NCI-H226 (cell line): ENCODE measurements at regions not wholly inside any gene's neighbourhood (a gene's known extent, or its start where the extent isn't known, plus 50 kb on each side); places are given as distances from the start of the nearest gene placed in this dataset.

Source experiments
- DNase-seq: peaks from one replicate; pipeline ENCODE4 v3.0.0-alpha.2; 2015

DNA sequence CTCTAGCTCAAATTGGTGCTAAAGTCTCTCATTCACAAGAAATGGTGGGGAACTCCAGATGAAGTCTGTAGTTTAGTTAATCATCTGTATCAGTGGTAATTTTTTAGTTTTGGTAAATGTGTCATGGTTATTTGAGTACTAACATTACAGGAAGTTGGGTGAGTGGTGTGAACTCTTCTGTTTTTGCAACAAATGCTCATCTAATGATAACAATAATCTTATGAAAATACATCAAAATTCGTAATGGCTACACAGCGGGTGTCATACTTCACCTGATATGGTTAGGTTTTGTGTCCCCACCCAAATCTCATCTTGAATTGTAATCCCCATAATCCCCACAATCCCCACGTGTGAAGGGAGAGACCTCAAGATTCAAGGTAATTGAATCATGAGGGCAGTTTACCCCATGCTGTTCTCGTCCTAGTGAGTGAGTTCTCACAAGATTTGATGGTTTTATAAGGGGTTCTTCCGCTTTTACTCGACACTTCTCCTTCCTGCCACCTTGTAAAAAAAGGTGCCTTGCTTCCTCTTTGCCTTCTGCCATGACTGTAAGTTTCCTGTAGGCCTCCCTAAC is 209.3 kb upstream of the FOXN3 start:
- no peak for DNase-seq

DNA sequence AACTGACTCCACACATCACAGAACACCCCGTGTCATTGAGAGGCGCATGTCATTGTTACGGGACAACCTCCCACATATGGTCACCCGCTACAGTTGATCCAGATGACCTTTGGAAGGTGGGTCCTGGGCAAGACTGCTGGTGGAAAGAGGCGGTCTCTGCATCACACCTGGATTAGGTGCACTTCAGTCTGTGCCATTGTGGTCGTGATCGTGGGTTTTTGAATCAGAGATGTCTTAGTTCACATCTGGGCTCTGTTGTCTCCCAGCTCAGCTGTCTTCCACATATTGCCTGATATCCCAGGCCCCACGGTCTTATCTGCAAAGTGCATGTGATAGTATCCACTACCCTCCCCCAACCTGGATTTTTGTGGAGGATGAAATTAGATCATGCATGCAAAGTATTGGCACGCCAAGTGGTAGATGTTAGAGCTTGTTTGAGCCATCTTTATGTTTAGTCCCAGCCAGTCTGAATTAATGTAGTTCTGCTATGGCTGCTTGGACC is 208.7 kb upstream of the FOXN3 start:
- no peak for DNase-seq

DNA sequence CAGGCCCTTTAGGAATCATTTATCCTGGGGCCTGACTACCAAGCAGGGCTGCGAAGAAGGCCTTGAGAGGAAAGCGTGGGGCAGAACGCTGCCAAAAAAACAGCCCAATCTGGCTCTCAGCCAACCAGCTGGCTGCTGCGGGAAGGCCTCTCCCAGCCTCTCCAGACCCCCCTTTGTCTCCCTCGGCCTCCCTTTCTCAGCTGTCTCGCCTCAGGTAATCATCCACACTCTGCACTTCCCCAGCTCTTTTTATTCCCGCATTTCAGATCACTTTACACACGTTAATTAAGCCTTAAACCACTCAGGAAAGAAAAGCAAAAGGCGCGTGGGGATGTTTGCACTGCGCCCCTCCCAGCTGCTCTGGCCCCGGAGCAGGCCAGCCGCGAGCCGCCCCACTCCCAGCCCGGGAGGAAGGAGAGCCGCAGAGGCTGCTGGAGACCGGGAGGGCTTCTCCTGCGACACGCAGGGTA is 208.2 kb upstream of the FOXN3 start:
- DNase-seq, result no peak

DNA sequence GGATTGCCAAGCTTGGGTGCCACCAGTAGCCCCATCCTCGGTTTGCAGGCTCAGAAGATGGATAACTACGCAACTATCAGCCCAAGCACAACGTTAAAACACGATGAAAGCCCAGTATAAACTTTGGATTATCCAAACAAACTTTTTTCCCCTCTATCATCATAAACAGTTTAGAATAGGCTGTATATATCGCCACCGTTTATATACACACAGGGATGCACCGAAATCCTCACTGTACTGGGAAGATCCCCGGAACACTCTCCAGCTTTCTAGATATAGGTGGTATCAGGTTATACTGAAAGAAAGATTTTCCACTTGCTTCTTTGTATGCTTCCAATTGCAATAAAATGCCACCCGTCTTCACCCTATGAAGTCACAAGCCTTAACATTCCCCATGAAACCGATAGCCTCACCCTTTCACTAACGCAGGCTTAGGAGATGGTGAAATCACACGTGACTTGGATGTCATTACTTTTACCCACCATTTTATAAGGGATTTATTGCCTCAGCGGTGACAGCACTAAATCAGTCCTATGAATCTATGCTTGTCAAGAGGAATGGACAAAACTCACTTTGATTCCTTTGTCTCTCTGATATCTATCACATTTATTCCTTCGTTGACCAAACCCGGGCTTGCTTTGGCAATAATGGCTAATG is 207.6 kb upstream of the FOXN3 start:
- DNase-seq, result no peak

DNA sequence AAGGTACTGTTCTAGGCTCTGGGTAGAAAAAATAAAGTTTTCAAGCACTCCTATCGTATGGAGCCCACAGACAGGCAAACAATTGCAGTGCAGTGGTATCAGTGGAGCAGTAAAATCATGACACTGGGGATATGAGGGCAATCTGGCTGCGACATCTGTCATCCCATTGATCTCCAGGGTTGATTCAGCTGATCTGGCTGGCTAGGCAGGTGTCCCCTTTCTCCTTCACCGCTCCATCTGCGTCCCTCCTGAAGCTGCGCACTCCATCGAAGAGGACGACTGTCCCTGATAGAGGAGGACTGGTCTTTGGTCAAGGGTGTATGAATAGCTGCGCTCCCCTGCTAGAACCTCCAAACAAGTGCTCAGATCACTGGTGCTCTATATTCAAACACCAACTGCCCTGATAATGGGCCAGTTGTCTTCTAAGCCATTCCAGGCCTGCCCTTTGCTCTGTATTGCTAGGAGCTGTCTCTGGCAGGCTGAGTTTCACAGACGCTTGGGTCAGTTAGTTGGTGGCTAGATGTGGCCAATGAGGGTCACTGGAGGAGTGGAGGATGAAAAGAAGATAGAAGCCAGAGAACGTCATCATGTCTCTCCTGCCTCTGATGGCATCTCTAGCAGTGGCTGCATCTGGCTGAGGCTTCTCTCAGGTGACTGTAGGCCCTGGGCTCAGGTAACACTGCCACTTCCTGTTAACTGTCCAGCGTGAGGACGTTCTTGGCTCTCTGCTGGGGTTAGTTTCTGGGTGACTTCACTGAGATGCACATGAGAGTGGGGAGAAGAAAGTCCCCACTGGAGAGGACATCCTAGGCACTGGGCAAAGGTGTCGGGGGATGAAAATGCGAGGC is 205.0 kb upstream of the FOXN3 start:
- no peak for DNase-seq

DNA sequence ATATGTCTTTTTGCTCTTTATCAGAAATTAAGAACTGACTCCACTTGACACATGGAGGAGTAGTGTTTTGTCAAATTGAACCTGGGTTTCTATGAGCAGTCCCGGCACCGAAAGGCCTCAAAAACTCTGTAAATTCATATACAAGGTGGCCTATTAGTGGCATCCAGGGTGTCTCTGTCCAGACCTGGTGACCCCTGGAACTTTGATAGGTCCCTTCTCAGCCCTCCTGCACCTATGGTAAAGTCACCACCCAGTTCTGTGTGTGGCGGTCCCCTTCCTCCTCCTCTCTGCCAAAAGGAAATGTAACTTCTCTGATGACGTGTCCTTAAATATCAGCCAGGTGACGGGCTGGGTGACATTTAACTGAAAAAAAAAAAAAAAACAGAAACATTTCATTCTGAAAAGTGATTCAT is 204.0 kb upstream of the FOXN3 start:
- DNase-seq, result no peak

DNA sequence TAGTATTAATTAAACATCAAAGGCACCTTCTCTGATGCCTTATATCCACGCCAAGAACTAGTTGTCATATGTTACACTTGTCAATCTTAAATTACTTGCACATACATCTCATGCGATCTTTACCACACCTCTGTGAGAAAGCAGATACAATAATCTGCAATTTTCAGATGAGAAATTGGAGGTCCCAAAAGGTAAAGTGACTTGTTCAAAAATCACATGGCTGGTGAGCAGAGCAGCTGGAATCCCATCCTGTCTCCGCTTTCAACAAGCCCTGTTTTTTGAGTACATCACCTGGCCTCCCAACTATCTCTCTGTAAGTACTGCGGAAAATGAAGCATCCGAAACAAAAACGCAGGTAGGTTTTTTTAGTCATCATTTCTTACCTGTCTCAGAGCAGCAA is 203.4 kb upstream of the FOXN3 start:
- DNase-seq, result no peak

DNA sequence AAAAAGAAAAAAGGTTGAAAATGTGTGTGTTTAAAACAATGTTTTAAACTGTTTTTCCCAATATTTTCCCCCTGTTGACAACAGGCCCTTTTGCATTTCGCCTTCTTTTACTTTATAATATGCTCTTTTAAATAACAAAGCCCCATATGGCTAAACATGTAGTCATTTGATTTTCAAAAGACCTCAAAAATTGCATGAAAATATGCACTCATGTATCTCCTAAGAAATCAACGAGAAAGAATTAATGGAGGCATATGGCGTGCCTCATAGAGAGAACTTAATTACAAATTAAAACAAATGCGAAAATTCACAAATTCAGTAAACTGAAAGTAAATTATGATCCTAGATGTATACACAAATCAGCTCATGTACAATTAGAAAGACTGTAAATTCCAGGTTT is 202.6 kb upstream of the FOXN3 start:
- DNase-seq, result no peak

DNA sequence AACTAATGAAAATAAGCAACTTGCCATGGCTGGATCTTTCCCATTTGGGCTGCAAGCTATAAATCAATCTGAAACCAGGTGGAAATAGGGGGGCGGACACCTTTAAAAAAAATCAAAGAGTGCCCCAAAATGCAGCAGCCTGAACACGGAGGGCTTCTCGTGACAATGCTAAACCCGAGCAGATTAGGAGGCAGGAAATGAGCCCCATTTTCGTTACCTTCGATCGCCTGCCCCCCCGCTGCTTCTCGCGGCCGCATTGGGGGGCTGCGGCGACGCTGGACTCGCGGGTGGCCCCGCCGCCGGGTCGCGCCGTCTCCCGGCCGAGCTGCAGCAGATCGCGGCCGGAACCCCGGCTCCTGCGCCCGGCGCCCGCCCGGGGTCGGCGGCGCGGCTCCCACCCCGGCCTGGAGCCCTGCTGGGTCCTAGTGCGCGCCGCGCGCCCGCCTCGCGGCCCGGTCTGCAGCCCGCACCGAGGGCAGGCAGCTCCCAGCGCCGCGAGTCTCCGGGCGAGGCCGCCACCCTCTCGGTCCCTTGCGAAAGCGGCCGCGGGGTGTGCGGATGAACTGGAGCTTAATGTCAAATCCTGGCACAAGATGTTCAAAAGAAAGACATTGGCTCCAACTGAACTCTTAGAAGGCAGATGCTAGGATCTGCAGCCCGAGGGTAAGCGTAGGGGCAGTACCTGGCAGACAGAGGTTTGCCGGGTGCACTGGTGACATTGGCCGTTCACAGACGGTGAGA is 201.9 kb upstream of the FOXN3 start:
- peak; percentile 12 for DNase-seq

DNA sequence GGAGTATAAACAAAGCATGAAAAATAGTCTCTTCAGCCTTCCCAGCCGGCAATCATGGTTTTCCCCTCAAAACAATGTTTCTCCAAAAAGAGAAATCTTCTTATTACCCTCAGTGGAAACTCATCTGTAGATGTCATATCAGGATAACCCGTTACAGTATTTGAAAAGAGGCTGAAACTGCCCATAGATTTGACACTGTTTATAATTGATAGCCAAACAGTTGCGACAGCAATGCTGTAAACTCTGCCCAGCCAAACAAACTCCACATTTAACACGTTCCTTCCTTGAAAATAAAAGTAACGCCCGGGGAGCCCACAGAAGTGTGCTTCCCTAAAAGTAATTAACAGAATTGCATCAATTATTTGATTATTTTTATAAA is 201.3 kb upstream of the FOXN3 start:
- DNase-seq, result no peak

DNA sequence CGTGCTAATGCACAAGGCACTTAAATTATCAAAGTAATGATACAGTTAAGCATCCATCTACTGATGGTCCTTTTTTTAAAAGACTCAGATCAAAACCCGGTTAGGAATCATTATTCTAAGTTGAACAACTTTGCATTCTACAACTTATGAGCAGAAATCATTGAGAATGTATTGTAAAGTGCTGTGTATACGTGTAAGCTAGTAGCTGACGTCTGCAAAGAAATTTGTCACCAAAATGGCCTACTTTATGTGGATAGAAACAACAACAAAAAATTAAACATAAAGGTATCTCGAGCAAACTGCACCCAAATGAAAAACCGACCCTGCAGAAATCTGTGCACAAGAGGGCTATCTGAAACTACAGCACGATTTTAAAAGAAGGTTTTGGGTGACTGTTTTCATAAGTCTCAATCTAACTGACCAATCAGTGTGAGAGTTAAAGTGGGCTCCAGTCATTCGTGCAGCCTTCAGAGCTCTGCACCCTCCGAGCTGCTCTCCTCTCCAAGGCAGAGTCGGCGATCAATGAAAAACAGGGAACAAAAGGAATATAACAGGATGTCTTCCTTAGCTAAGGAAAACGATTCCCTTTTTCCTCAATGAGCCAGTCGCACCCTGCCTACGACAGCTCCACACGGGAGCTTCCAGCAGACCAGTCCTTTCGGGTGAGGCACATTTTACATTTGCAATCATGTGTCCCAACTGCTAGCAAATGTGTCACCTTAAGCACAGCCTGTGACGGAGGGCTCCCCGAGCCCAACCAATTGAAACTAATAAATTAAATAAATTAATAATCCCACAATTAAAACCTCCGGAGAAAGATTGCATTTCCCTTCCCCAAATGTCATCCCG is 200.7 kb upstream of the FOXN3 start:
- no peak for DNase-seq

DNA sequence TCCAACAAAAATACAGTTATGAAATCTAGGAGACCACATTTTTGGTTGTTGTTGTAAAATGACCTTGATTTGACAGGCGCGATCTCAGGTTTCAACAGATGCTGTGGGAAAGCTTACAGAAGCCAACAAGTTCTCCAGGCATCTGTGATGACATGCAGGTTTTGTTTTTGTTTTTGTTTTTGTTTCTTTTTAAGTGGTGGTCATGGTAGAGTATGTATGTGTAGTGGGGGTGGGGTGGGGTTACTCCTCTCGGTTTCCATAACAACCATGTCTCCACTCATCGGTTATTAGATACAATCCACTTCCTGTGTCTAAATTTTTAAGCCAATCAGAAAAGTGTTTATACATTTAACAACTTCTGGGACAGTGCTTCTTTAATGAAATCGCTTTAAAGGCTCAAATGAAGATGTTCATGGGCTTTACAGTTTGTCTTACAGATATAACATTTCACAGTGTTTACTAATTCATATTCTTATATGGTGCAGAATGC is 199.9 kb upstream of the FOXN3 start:
- no peak for DNase-seq

DNA sequence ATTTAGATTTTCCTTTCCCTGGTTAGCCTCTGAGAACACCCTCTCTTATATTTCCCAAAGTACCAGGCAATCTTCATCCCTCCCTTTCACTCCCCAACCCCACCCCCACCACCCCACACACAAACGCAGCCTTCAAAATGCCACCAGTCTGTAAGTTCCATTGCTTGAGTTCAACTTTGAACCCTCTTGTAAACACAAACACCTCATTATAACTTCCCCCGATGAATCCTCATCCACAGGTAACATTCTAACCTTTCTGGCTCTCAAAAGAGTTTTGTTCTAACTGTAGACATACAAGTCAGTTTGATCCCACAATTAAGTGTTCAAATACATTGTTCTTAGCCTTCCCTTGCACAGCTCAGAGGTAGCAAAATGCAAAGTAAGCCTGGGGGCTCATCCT is 199.4 kb upstream of the FOXN3 start:
- no peak for DNase-seq

DNA sequence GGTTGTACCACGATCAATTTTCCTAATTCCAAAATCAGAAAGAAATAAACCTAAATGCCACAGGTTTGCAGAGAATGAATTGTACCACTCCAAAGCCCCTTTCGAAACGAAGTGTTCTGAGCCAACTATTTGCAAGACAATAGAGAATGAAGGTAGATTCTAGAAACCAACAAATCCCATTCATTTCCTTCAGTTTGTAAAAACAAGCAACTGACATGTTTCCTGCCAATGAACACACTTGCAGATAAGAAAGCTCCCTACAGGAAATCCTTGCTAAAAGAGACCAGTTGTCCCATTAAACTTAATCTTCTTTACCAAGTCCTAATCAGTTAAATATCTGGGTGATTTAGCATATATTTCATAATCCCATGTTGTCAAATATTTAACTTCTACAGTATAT is 198.4 kb upstream of the FOXN3 start:
- DNase-seq, result peak; percentile 12

DNA sequence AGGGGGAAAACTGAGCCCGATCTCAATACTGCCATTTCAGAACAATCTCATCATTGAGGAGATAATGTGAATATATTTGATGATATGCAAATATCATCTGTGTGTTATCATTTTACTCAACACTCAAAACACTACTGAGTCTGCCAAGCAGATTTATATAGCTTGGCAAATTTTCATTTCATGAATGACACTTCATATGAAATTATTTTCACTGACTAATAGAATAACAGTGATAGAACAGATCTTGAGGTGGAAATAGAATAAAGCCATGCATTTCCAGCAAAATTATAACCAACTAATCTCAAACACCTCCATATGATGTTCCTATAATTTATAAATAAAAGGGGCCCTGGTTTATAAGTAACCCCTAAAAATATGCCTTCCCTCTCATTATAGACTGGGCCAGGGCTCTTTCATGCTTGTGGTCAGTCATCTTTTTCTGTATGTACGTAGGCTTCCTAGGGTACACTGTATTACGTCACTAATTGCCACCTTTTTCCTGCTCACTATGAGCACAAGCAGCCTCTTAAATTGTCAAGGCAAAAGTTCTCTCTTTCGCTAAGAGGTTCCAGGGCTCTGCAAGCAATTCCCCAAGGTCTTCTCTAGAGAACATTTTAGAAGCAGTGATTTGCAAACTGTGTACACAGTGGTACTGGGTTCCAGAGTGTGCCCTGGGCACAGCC is 197.1 kb upstream of the FOXN3 start:
- no peak for DNase-seq

DNA sequence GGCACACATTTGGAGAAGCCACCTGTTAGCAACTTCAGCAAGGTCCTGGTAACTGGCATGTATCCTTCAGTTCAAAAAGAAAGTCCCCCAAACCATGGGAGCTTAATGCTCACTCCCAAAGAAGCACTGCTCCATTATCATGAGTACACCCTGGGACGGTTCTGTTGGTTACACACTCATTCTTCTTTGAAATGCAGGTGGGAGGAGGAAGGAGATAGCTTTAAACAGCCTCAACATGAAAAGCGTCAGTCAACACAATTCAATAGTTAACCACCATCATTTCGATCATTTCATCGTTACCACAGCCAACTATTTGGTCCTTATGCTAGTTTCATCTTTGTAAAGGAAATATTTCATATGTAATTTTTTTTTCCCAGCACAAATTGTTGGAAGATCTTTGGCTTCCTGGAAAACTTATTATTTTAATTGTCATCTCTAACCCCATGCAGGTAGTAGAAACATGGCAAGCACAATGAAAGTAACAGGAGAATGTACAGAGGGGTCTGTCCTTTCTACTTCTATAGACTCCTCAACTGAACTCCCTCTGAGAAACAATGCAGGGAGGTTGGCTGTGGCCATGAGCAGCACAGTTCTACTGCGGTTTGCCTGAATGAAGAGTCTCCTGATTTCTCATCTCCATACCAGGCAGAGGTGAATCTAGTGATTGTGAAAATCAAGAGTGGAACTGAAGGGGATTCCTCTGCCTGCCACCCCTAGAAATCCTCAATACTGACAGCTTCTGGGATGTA is 196.4 kb upstream of the FOXN3 start:
- no peak for DNase-seq

DNA sequence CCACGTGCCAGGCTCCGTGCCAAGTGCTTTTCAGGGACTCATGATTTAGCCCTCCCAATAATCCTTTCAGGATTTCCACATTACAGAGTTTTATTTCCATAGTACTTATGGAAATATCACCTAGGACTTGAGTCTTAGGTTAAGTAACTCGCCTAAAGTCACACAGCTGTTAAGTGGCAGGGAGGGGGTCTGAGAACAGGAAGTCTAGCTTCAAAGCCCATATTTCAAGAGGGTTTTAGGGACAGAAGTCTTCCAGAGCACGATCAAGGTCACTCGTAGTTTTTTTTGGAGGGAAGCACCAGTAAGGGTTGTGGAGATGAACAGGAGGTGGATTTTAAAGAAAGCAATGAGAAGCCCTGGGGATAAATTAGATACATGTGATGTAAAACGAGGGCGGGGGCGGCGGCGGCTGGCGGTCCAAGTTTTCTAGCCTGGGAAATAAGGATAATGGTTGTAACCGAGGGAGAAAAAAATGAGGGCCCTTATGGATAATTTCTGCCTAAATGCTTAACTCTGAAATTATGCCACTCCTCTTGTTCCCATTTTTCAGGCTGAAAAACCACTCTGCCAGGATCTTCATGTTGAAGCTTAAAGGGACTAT is 192.6 kb upstream of the FOXN3 start:
- DNase-seq, result no peak

DNA sequence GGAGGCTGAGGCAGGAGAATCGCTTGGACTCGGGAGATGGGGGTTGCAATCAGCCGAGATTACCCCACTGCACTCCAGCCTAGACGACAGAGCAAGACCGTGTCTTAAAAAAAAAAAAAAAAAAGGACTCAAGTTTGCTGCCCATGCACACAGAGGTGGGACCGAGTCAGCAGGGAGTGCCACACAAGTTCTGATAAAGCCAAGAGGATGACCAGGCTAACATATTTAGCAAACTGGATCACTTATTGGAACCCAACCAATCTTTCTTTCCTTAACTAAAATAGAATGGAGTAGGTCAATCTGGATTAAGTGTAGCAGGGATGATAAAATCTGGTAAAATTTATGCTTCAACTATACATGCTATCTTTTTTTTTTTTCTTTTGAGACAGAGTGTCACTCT is 190.4 kb upstream of the FOXN3 start:
- DNase-seq, result no peak

DNA sequence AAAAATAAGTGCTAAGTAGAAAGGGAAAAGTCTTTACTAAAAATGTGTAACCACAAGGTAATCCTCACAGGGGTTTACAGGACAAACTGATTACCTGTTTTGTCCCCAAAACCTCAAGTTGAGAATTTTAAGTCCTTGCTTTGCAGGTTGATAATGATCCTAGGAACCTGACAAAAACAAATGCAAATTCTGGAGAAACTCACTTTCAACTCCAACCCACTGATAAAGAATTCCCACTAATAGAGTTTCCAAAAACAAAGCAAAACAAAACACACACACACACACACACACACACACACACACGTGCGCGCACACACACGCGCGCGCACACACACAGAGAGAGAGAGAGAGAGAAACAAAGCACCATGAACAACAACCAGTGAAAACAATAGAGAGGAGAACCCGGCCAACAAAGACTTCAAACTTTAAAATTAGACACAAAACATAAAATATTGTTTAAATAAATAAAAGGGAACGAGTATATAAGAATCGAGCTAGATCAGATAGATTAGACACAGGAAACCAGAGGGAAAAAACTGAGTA is 187.0 kb upstream of the FOXN3 start:
- no peak for DNase-seq
